Stomach (tissue), 4 donors: ENCODE measurements at regions not wholly inside any gene's neighbourhood (a gene's known extent, or its start where the extent isn't known, plus 50 kb on each side); places are given as distances from the start of the nearest gene placed in this dataset.

Source experiments
- EP300 ChIP-seq: sonication (generic); formaldehyde crosslinking; IDR thresholded peaks from one replicate; pipeline ENCODE4 v1.6.1; 2017; ENCODE audit warnings: antibody characterized with exemption
- POLR2A ChIP-seq, 4 donors: fragments of 450-650 bp; IDR thresholded peaks; one replicate each; pipeline ENCODE4 v1.6.1; 2016; ENCODE audit warnings: antibody characterized with exemption in 4 of 4, control low read depth in 2 of 4, mild to moderate bottlenecking in 1 of 4, moderate library complexity in 1 of 4
- POLR2AphosphoS5 ChIP-seq, 3 donors: sonication (generic); formaldehyde crosslinking; IDR thresholded peaks; one replicate each; pipeline ENCODE4 v1.6.1; 2016; ENCODE audit warnings: antibody characterized with exemption in 3 of 3
- TF ChIP-seq, protein P1 (sequence below), 7 experiments: fragments of 450-650 bp in 4 of 7; fragments of 200-600 bp in 3 of 7; sonication (generic) in 3 of 7; IDR thresholded peaks; one replicate each; pipeline ENCODE4 v1.5.1; 2016 to 2019; ENCODE audit warnings: antibody characterized with exemption in 7 of 7, control low read depth in 2 of 7, mild to moderate bottlenecking in 1 of 7

DNA sequence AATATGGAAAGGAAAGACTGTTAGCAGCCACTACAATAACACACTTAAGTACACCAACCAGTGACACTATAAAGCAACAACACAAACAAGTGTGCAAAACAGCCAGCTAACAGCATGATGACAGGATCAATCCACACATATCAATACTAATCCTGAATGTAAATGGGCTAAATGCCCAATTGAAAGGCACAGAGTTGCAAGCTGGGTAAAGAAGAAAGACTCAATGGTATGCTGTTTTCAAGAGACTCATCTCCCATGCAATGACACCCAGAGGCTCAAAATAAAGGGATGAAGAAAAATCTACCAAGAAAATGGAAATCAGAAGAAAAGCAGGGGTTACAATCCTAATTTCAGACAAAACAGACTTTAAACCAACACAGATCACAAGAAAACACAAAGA lies 94.2 kb upstream of the ENPEP start:
- TF ChIP-seq, protein P1, sequence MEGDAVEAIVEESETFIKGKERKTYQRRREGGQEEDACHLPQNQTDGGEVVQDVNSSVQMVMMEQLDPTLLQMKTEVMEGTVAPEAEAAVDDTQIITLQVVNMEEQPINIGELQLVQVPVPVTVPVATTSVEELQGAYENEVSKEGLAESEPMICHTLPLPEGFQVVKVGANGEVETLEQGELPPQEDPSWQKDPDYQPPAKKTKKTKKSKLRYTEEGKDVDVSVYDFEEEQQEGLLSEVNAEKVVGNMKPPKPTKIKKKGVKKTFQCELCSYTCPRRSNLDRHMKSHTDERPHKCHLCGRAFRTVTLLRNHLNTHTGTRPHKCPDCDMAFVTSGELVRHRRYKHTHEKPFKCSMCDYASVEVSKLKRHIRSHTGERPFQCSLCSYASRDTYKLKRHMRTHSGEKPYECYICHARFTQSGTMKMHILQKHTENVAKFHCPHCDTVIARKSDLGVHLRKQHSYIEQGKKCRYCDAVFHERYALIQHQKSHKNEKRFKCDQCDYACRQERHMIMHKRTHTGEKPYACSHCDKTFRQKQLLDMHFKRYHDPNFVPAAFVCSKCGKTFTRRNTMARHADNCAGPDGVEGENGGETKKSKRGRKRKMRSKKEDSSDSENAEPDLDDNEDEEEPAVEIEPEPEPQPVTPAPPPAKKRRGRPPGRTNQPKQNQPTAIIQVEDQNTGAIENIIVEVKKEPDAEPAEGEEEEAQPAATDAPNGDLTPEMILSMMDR (IDR thresholded peaks at IDR 0.05), result no peak
- TF ChIP-seq POLR2AphosphoS5 (IDR thresholded peaks at IDR 0.05), result no peak
- no peak for TF ChIP-seq POLR2A (IDR thresholded peaks at IDR 0.05)
- no peak for TF ChIP-seq EP300
